ENCODE measurements at regions not wholly inside any gene's neighbourhood (a gene's known extent, or its start where the extent isn't known, plus 50 kb on each side); places are given as distances from the start of the nearest gene placed in this dataset.

DNA sequence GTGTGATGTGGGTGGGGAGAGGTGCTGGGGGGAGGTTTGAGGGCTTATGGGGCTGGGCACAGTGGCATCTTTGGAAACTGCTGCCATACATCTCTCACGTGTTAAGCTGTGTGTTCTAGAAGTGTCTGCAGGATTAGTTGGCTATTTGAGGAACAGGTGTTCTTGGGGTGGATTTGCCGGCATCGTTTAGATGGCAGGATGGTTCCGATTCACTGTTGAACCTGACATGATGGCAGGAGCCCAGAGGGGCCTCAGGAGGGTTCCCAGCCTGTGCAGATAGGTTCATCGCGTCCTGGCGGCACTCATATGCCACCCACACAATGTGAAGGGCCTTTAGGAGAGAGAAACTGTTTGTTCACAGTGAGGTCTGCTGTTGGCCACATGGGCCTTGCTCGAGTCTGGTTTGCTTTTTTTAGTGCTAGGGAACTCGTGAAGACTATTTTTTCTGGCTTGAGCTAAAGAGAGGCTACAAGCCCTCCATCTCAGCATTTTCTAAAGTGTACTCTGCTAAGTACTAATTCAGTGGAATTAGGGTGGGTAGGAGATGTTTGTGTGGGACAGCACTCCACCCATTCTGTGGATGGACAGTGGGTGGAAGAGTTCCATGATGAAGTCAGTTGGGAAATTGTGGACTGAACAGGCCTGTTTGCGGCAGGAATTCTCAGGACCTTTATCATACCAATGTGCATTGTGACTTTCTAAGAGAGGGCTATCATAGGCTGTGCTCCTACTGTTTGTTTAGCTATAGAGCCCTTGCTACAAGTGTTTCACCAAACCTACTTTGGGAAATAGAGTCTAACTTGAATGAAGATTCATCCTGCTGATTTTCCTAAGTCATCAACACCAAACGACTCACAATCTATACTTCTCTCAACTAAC, 55.4 kb upstream of the PLET1 start:
- TF ChIP-seq, protein P1, sequence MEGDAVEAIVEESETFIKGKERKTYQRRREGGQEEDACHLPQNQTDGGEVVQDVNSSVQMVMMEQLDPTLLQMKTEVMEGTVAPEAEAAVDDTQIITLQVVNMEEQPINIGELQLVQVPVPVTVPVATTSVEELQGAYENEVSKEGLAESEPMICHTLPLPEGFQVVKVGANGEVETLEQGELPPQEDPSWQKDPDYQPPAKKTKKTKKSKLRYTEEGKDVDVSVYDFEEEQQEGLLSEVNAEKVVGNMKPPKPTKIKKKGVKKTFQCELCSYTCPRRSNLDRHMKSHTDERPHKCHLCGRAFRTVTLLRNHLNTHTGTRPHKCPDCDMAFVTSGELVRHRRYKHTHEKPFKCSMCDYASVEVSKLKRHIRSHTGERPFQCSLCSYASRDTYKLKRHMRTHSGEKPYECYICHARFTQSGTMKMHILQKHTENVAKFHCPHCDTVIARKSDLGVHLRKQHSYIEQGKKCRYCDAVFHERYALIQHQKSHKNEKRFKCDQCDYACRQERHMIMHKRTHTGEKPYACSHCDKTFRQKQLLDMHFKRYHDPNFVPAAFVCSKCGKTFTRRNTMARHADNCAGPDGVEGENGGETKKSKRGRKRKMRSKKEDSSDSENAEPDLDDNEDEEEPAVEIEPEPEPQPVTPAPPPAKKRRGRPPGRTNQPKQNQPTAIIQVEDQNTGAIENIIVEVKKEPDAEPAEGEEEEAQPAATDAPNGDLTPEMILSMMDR (IDR thresholded peaks at IDR 0.05) = no peak
- TF ChIP-seq POLR2AphosphoS5 (IDR thresholded peaks at IDR 0.05; ENCODE audit: low read depth, low read length) = no peak
- no peak for TF ChIP-seq SIN3A (IDR thresholded peaks at IDR 0.05; ENCODE audit: borderline replicate concordance, insufficient read depth, low read depth, low read length)
- no peak for TF ChIP-seq REST (IDR thresholded peaks at IDR 0.05; ENCODE audit: insufficient read depth in 1 of 2, low read depth in 2 of 2, low read length in 1 of 2)
- no peak for TF ChIP-seq TCF7L2 (IDR thresholded peaks at IDR 0.05; ENCODE audit: low read depth, low read length)
- in situ Hi-C loops (cut with HindIII; ENCODE audit: low pct_unique_long_range_greater_than_20kb, low sequenced_read_pairs) = no loop called here
- Histone ChIP-seq H3K4me1 (ENCODE audit: control insufficient read depth, insufficient read depth, low read length) (no peaks in the 10 kb centered on the region), H3K27ac (ENCODE audit: low read length) (no peak overlapping the region), H3K9me3 (ENCODE audit: control insufficient read depth, insufficient read depth, low read depth, low read length) (no peaks in the 10 kb centered on the region), H3K36me3 (ENCODE audit: control insufficient read depth, insufficient read depth, low read length) (no peaks in the 10 kb centered on the region), H3K4me3 (ENCODE audit: low read depth in 2 of 2, low read length in 2 of 2) (no peak overlapping the region), H3K27me3 (ENCODE audit: control insufficient read depth, insufficient read depth, low read length) (peaks cover 10% of the 10 kb centered on the region)
- intact Hi-C loops (cut with micrococcal nuclease; ENCODE audit: unreplicated experiment) = no loop called here
- DNase-seq (ENCODE audit: low read depth, low spot score) (no peak), ATAC-seq (no peak)
- no TSS peak for BruUV-seq (replicated peaks)
- POLR2A ChIA-PET = interaction anchor here (0.6 kb wide), 1 partner anchor 1042 kb away, joined by 4 read pairs; no protein-coding TSS in a partner anchor
- CTCF ChIA-PET = no interaction called here

DNA sequence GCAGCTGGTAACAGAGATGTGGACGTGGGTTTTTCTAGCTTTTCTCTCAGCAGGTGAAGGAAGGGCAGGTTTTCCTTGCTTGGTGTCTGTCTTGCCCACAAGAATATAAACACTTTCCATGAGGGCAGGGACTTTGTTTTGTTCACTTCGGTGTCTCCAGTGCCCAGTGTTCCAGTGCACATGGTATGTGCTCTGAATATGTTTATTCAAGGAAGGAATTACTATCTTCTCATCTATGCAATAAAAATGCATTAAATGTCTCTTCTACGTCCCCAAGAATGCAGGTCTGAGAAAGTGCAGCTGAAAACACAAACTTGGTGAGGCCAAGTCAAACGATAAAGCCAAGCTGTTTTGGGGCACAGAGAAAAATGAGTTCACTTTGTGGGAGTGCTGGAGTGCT, 56.3 kb upstream of the PLET1 start:
- ChIA-PET CTCF (no interaction called here), POLR2A (no interaction called here)
- intact Hi-C loops (cut with micrococcal nuclease; ENCODE audit: unreplicated experiment) = no loop called here
- DNase-seq (ENCODE audit: low read depth, low spot score) (no peak), ATAC-seq (no peak)
- Histone ChIP-seq H3K36me3 (ENCODE audit: control insufficient read depth, insufficient read depth, low read length) (no peaks in the 10 kb centered on the region), H3K4me3 (ENCODE audit: low read depth in 2 of 2, low read length in 2 of 2) (no peak overlapping the region), H3K27ac (ENCODE audit: low read length) (no peak overlapping the region), H3K4me1 (ENCODE audit: control insufficient read depth, insufficient read depth, low read length) (no peaks in the 10 kb centered on the region), H3K9me3 (ENCODE audit: control insufficient read depth, insufficient read depth, low read depth, low read length) (no peaks in the 10 kb centered on the region), H3K27me3 (ENCODE audit: control insufficient read depth, insufficient read depth, low read length) (peaks cover 6% of the 10 kb centered on the region)
- in situ Hi-C loops (cut with HindIII; ENCODE audit: low pct_unique_long_range_greater_than_20kb, low sequenced_read_pairs) = no loop called here
- TF ChIP-seq REST (IDR thresholded peaks at IDR 0.05; ENCODE audit: insufficient read depth in 1 of 2, low read depth in 2 of 2, low read length in 1 of 2) (no peak), TCF7L2 (IDR thresholded peaks at IDR 0.05; ENCODE audit: low read depth, low read length) (no peak), POLR2AphosphoS5 (IDR thresholded peaks at IDR 0.05; ENCODE audit: low read depth, low read length) (no peak), SIN3A (IDR thresholded peaks at IDR 0.05; ENCODE audit: borderline replicate concordance, insufficient read depth, low read depth, low read length) (no peak)
- TF ChIP-seq, protein P1 (IDR thresholded peaks at IDR 0.05) = no peak
- BruUV-seq (replicated peaks) = no TSS peak
